ENCODE measurements at regions not wholly inside any gene's neighbourhood (a gene's known extent, or its start where the extent isn't known, plus 50 kb on each side); places are given as distances from the start of the nearest gene placed in this dataset.

DNA sequence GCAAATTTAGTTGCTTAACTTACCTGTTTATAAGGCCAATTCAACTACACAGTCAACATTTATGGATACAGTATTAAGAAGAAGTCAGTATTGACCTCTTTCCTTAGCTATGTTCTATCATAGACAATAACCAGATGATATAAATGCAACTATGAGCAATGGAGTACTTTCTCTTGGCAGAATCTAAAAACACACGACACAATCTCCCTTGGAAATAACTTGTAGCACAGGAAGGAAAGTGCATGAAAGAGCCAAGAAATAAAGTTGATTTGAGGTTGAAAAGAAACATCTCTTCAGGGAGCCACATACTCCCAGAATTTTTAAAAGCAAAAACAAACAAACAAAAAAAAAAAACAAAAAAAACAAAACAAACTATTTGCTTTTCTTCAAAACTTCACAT is 145.0 kb downstream of the EVA1A start:
- TF ChIP-seq, protein P1, sequence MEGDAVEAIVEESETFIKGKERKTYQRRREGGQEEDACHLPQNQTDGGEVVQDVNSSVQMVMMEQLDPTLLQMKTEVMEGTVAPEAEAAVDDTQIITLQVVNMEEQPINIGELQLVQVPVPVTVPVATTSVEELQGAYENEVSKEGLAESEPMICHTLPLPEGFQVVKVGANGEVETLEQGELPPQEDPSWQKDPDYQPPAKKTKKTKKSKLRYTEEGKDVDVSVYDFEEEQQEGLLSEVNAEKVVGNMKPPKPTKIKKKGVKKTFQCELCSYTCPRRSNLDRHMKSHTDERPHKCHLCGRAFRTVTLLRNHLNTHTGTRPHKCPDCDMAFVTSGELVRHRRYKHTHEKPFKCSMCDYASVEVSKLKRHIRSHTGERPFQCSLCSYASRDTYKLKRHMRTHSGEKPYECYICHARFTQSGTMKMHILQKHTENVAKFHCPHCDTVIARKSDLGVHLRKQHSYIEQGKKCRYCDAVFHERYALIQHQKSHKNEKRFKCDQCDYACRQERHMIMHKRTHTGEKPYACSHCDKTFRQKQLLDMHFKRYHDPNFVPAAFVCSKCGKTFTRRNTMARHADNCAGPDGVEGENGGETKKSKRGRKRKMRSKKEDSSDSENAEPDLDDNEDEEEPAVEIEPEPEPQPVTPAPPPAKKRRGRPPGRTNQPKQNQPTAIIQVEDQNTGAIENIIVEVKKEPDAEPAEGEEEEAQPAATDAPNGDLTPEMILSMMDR (IDR thresholded peaks at IDR 0.05 in 8 of 11, conservative IDR thresholded peaks at IDR 0.05 in 3 of 11) = no peak
- no peak for TF ChIP-seq POLR2AphosphoS5 (IDR thresholded peaks at IDR 0.05)
- H3K9me3 ChIP-seq = peaks cover 0 to 12% (median 8%) of the 10 kb centered on the region in 8 donors
- WGBS, 5 donors = 52 to 74% (median 58%) methylated on average over 1 of the region's 1 CpG
- intact Hi-C loops (cut with DNase I; ENCODE audit: low total_unique reads) = no loop called here
- peak overlapping the region in 3 of 8 donors; percentile 18 to 58 (median 27) for H3K4me3 ChIP-seq
- no peaks in the 10 kb centered on the region for H3K36me3 ChIP-seq
- no peak overlapping the region for H3K27ac ChIP-seq
- peaks cover 0 to 7% (median 0%) of the 10 kb centered on the region in 6 donors for H3K4me1 ChIP-seq
- DNase-seq = no peak
- H3K27me3 ChIP-seq (replicated peaks in 1 of 7) = no peaks in the 10 kb centered on the region

DNA sequence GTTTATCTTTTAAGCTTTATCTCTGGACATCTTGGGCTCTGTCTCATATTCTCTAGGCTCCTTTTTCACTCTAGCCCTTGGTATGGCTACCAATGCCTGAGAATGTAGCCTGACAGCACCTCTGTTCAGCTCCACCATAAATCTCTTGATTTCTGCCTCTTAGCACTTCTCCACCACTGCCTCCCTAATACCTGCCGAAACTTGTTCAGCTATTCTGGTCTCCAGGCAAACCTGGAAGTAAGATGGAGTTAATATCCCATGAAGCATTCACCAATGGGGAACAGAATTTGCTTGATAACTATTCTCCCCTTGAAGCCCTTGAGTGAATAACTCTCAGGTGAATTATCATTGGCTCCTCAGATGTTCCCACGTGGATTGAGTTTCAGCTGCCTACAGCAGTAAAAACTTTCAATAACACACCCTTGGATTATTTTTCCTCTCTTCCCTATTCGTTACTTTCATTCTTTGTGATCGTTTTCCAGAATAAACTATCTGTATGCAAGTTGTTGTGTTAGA is 145.6 kb downstream of the EVA1A start:
- TF ChIP-seq, protein P1 (IDR thresholded peaks at IDR 0.05 in 8 of 11, conservative IDR thresholded peaks at IDR 0.05 in 3 of 11) = no peak
- no peak for TF ChIP-seq POLR2AphosphoS5 (IDR thresholded peaks at IDR 0.05)
- no peak for TF ChIP-seq POLR2A (IDR thresholded peaks at IDR 0.05)

DNA sequence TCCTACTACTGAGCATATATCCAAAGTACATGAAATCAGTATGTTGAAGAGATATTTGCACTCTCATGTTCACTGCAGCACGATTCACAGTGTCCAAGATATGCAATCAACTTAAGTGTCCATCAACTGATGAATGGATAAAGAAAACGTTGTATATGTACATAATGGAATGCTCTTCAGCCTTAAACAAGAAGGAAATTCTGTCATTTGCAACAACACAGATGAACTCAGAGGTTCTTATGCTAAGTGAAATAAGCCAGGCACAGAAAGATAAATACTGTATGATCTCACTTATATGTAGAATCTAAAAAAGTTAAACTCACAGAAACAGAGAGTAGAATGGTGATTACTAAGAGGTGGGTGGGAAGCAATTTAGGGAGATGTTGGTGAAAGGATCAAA is 149.2 kb downstream of the EVA1A start:
- intact Hi-C loops (cut with DNase I; ENCODE audit: low total_unique reads) = no loop called here
- no peak overlapping the region for H3K27ac ChIP-seq
- H3K27me3 ChIP-seq (replicated peaks in 1 of 7) = no peaks in the 10 kb centered on the region
- 64 to 82% (median 70%) methylated on average over 2 of the region's 2 CpGs for WGBS, 5 donors
- no peak for DNase-seq
- no peaks in the 10 kb centered on the region for H3K36me3 ChIP-seq
- TF ChIP-seq, protein P1 (IDR thresholded peaks at IDR 0.05 in 8 of 11, conservative IDR thresholded peaks at IDR 0.05 in 3 of 11) = no peak
- no peak for TF ChIP-seq POLR2A (IDR thresholded peaks at IDR 0.05)
- no peaks in the 10 kb centered on the region for H3K4me1 ChIP-seq
- peaks cover 0 to 24% (median 17%) of the 10 kb centered on the region in 8 donors for H3K9me3 ChIP-seq
- H3K4me3 ChIP-seq = no peak overlapping the region

More for the DNA sequence above, 145.6 kb downstream of the EVA1A start:
- Histone ChIP-seq H3K27ac (no peak overlapping the region), H3K36me3 (no peaks in the 10 kb centered on the region), H3K27me3 (replicated peaks in 1 of 7) (no peaks in the 10 kb centered on the region), H3K4me3 (peak overlapping the region in 1 of 8 donors; percentile 58), H3K4me1 (peaks cover 0 to 7% (median 0%) of the 10 kb centered on the region in 6 donors), H3K9me3 (peaks cover 0 to 18% (median 14%) of the 10 kb centered on the region in 8 donors)
- WGBS, 5 donors = 85 to 96% (median 90%) methylated on average over 4 of the region's 4 CpGs
- intact Hi-C loops (cut with DNase I; ENCODE audit: low total_unique reads) = no loop called here
- DNase-seq = no peak

DNA sequence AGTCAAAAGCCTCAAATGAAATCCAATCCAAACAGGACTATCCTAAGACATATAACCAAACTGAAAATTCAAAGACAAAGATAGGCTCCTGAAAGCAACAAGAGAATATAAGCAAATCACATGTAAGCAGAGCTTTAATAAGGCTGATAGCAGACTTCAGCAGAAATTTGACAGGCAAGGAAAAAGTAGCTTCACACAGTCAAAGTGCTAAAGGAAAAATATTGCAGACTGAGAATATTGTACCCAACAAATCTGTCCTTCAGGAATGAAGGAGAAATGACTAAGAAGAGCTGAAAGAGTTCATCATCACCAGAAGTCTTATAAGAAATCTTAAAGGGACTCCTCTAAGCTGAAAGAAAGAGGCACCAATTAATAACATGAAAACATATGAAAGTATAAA is 150.0 kb downstream of the EVA1A start:
- no peaks in the 10 kb centered on the region for H3K27me3 ChIP-seq (replicated peaks in 1 of 7)
- peaks cover 0 to 24% (median 17%) of the 10 kb centered on the region in 8 donors for H3K9me3 ChIP-seq
- intact Hi-C loops (cut with DNase I; ENCODE audit: low total_unique reads) = no loop called here
- no peak overlapping the region for H3K4me3 ChIP-seq
- H3K4me1 ChIP-seq = no peaks in the 10 kb centered on the region
- no peak overlapping the region for H3K27ac ChIP-seq
- no peaks in the 10 kb centered on the region for H3K36me3 ChIP-seq
- no peak for DNase-seq
- TF ChIP-seq POLR2AphosphoS5 (IDR thresholded peaks at IDR 0.05) = no peak
- TF ChIP-seq POLR2A (IDR thresholded peaks at IDR 0.05) = no peak

DNA sequence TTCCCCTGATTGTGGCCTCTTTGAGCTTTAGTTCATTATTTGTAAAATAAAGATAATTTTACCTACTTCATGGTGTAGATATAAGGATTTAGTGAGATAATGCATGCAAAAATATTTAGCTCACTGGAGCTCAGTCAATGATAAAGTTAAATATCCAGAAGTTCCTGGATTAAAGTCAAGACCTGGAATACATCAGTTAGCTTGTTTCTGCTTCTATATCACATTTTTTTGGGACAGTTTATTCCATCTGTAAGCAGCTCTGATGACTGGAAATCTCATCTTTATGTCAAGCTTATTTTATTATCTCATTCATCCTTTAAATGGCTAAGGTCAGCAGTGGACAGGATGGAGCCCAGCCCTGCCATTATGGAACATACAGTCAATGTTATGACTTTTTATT is 152.0 kb downstream of the EVA1A start:
- H3K4me3 ChIP-seq = no peak overlapping the region
- H3K27ac ChIP-seq = no peak overlapping the region
- peaks cover 0 to 5% (median 0%) of the 10 kb centered on the region in 6 donors for H3K4me1 ChIP-seq
- peaks cover 0 to 24% (median 17%) of the 10 kb centered on the region in 8 donors for H3K9me3 ChIP-seq
- intact Hi-C loops (cut with DNase I; ENCODE audit: low total_unique reads) = loop anchor here (10.0 kb wide), 2 partner anchors 204 to 344 kb away; no protein-coding TSS in a partner anchor
- no peaks in the 10 kb centered on the region for H3K36me3 ChIP-seq
- no peak for DNase-seq
- TF ChIP-seq, protein P1 (IDR thresholded peaks at IDR 0.05 in 8 of 11, conservative IDR thresholded peaks at IDR 0.05 in 3 of 11) = no peak
- no peak for TF ChIP-seq POLR2AphosphoS5 (IDR thresholded peaks at IDR 0.05)
- TF ChIP-seq POLR2A (IDR thresholded peaks at IDR 0.05) = no peak
- no peaks in the 10 kb centered on the region for H3K27me3 ChIP-seq (replicated peaks in 1 of 7)

Data from spleen (tissue), 11 donors.